Parathyroid adenoma (tissue), 2 donors: ENCODE measurements at regions not wholly inside any gene's neighbourhood (a gene's known extent, or its start where the extent isn't known, plus 50 kb on each side); places are given as distances from the start of the nearest gene placed in this dataset.

Source experiments
- H2AFZ ChIP-seq: fragments of 300-600 bp; sonication (generic); one replicate; pipeline ENCODE4 v1.7.0; 2017; ENCODE audit warnings: antibody characterized with exemption, mild to moderate bottlenecking
- H3K27ac ChIP-seq: fragments of 300-600 bp; sonication (generic); one replicate; pipeline ENCODE4 v1.7.0; 2017
- H3K27me3 ChIP-seq: fragments of 300-600 bp; sonication (generic); one replicate; pipeline ENCODE4 v1.7.0; 2017; ENCODE audit warnings: low read length; ENCODE audit not compliant: control insufficient read depth, insufficient read depth
- H3K36me3 ChIP-seq: fragments of 300-600 bp; sonication (generic); one replicate; pipeline ENCODE4 v1.7.0; 2017; ENCODE audit warnings: low read length; ENCODE audit not compliant: control insufficient read depth, insufficient read depth
- H3K4me1 ChIP-seq: fragments of 300-600 bp; sonication (generic); one replicate; pipeline ENCODE4 v1.7.0; 2017; ENCODE audit warnings: control low read depth
- H3K4me2 ChIP-seq: fragments of 300-600 bp; sonication (generic); one replicate; pipeline ENCODE4 v1.7.0; 2017; ENCODE audit warnings: low read length
- H3K4me3 ChIP-seq: fragments of 300-600 bp; sonication (generic); one replicate; pipeline ENCODE4 v1.7.0; 2017; ENCODE audit warnings: low read depth, low read length
- H3K79me2 ChIP-seq: fragments of 300-600 bp; sonication (generic); one replicate; pipeline ENCODE4 v1.7.0; 2017; ENCODE audit warnings: control low read depth
- H3K9ac ChIP-seq: fragments of 300-600 bp; sonication (generic); one replicate; pipeline ENCODE4 v1.7.0; 2017; ENCODE audit warnings: mild to moderate bottlenecking
- H3K9me3 ChIP-seq: fragments of 300-600 bp; sonication (generic); one replicate; pipeline ENCODE4 v1.7.0; 2017; ENCODE audit warnings: low read length; ENCODE audit not compliant: control insufficient read depth
- CTCF ChIP-seq: fragments of 300-600 bp; sonication (generic); IDR thresholded peaks from one replicate; pipeline ENCODE4 v1.7.0; 2017; ENCODE audit warnings: antibody characterized with exemption, mild to moderate bottlenecking
- donor health status: primary hyperparathyroidism.

GRCh38 chr17:77479372-77480198 lies 338.8 kb downstream of the SEC14L1 start:
- Histone ChIP-seq H3K4me2 (no peak overlapping the region), H3K27me3 (no peaks in the 10 kb centered on the region), H3K27ac (no peak overlapping the region), H3K36me3 (no peaks in the 10 kb centered on the region), H3K4me3 (no peak overlapping the region), H2AFZ (no peak overlapping the region), H3K9me3 (no peaks in the 10 kb centered on the region), H3K9ac (no peak overlapping the region), H3K79me2 (peaks cover 76% of the 10 kb centered on the region), H3K4me1 (peaks cover 2% of the 10 kb centered on the region)
- no peak for TF ChIP-seq CTCF

- no peak overlapping the region for H3K9ac ChIP-seq
- H3K4me3 ChIP-seq, result no peak overlapping the region
- no peak overlapping the region for H3K27ac ChIP-seq
- no peak for TF ChIP-seq CTCF
- no peak overlapping the region for H3K4me2 ChIP-seq
- H3K79me2 ChIP-seq, result peaks cover 70% of the 10 kb centered on the region
- H2AFZ ChIP-seq, result no peak overlapping the region
- no peaks in the 10 kb centered on the region for H3K9me3 ChIP-seq
- no peaks in the 10 kb centered on the region for H3K27me3 ChIP-seq
- H3K36me3 ChIP-seq, result no peaks in the 10 kb centered on the region
- peaks cover 2% of the 10 kb centered on the region for H3K4me1 ChIP-seq
Observed at GRCh38 chr17:77480199-77480508, 339.4 kb downstream of the SEC14L1 start.

- TF ChIP-seq CTCF, result no peak
- peaks cover 2% of the 10 kb centered on the region for H3K4me1 ChIP-seq
Observed at GRCh38 chr17:77480509-77481215, 339.9 kb downstream of the SEC14L1 start.

GRCh38 chr17:77481476-77482374 lies 341.0 kb downstream of the SEC14L1 start:
- H2AFZ ChIP-seq, result no peak overlapping the region
- H3K4me2 ChIP-seq, result no peak overlapping the region
- no peak overlapping the region for H3K27ac ChIP-seq
- TF ChIP-seq CTCF, result no peak
- no peaks in the 10 kb centered on the region for H3K9me3 ChIP-seq
- H3K79me2 ChIP-seq, result peaks cover 55% of the 10 kb centered on the region
- H3K9ac ChIP-seq, result no peak overlapping the region
- H3K36me3 ChIP-seq, result no peaks in the 10 kb centered on the region
- H3K27me3 ChIP-seq, result no peaks in the 10 kb centered on the region
- peaks cover 2% of the 10 kb centered on the region for H3K4me1 ChIP-seq
- H3K4me3 ChIP-seq, result no peak overlapping the region

More at GRCh38 chr17:77480509-77481215, 339.9 kb downstream of the SEC14L1 start:
- no peaks in the 10 kb centered on the region for H3K9me3 ChIP-seq
- H3K9ac ChIP-seq, result no peak overlapping the region
- H2AFZ ChIP-seq, result no peak overlapping the region
- no peaks in the 10 kb centered on the region for H3K27me3 ChIP-seq
- no peak overlapping the region for H3K4me2 ChIP-seq
- no peak overlapping the region for H3K4me3 ChIP-seq
- H3K27ac ChIP-seq, result no peak overlapping the region
- no peaks in the 10 kb centered on the region for H3K36me3 ChIP-seq
- H3K79me2 ChIP-seq, result peaks cover 65% of the 10 kb centered on the region
